GM12892 (cell line): ENCODE measurements at regions not wholly inside any gene's neighbourhood (a gene's known extent, or its start where the extent isn't known, plus 50 kb on each side); places are given as distances from the start of the nearest gene placed in this dataset.

Source experiments
- POLR2A ChIP-seq: IDR thresholded peaks from 2 replicates; pipeline ENCODE4 v1.6.1; 2011; ENCODE audit warnings: low read depth, low read length, control low read depth
- TAF1 ChIP-seq: IDR thresholded peaks from 2 replicates; pipeline ENCODE4 v1.6.1; 2011; ENCODE audit warnings: low read depth, mild to moderate bottlenecking, control low read depth, low read length, borderline replicate concordance

DNA sequence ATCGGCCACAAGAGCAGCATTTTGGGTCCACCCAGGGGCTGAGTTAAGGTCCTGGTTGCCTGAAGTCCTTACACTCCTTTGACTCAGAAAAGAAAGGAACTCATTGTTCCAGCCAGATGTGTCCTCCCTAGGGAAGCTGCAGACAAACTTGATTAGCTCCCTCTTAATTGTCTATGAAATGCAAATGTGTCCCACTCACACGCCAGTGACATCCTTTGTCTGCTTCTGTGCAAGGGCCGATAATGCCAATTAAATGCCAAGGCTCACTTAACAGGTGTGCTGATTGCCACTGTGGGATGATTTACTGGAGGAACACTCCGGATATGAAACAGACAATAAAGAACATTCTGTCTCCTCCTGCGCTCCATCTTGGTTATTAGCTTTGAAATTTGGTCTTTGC is 332.9 kb upstream of the CPEB2 start:
- TF ChIP-seq POLR2A (no peak), TAF1 (no peak)
